SK-N-SH treated with all-trans-retinoic acid at 6 μM for 48 hours (cell line): ENCODE measurements at regions not wholly inside any gene's neighbourhood (a gene's known extent, or its start where the extent isn't known, plus 50 kb on each side); places are given as distances from the start of the nearest gene placed in this dataset.

Source experiments
- ATAC-seq: fragments of 200-7000 bp; cut with Tn5 transposase; 3 replicates; pipeline ENCODE4 v1.9.1; 2020; ENCODE audit warnings: mild to moderate bottlenecking, moderate library complexity
- ARNTL ChIP-seq: fragments of 450-650 bp; formaldehyde crosslinking; IDR thresholded peaks from 2 replicates; pipeline ENCODE4 v1.5.0; 2020; ENCODE audit warnings: low read depth, mild to moderate bottlenecking, moderate library complexity, borderline replicate concordance
- BACH2 ChIP-seq: fragments of 250-450 bp; sonication (Bioruptor Pico); IDR thresholded peaks from 2 replicates; pipeline ENCODE4 v1.9.0; 2021; ENCODE audit warnings: mild to moderate bottlenecking, borderline replicate concordance
- CSDC2 ChIP-seq: fragments of 250-450 bp; sonication (Bioruptor Pico); IDR thresholded peaks from 2 replicates; pipeline ENCODE4 v1.5.0; 2020; ENCODE audit warnings: mild to moderate bottlenecking, moderate library complexity
- ESRRG ChIP-seq: fragments of 250-450 bp; sonication (Bioruptor Pico); IDR thresholded peaks from 2 replicates; pipeline ENCODE4 v1.6.1; 2021; ENCODE audit warnings: mild to moderate bottlenecking
- GLIS3 ChIP-seq: fragments of 250-450 bp; sonication (Bioruptor Pico); IDR thresholded peaks from 2 replicates; pipeline ENCODE4 v1.5.0; 2020; ENCODE audit warnings: mild to moderate bottlenecking, moderate library complexity
- ISL1 ChIP-seq: fragments of 250-450 bp; sonication (Bioruptor Pico); IDR thresholded peaks from 2 replicates; pipeline ENCODE4 v2.1.2; 2022; ENCODE audit warnings: mild to moderate bottlenecking, moderate library complexity
- PPARA ChIP-seq: fragments of 250-450 bp; sonication (Bioruptor Pico); IDR thresholded peaks from 2 replicates; pipeline ENCODE4 v1.5.0; 2020; ENCODE audit warnings: mild to moderate bottlenecking, borderline replicate concordance
- SNAI2 ChIP-seq: fragments of 250-450 bp; sonication (Bioruptor Pico); IDR thresholded peaks from 2 replicates; pipeline ENCODE4 v1.5.0; 2020; ENCODE audit warnings: mild to moderate bottlenecking, moderate library complexity
- TCF4 ChIP-seq: fragments of 250-450 bp; sonication (Bioruptor Pico); IDR thresholded peaks from 2 replicates; pipeline ENCODE4 v1.8.0; 2021; ENCODE audit warnings: mild to moderate bottlenecking, moderate library complexity, borderline replicate concordance
- TOX ChIP-seq: fragments of 250-450 bp; sonication (Bioruptor Pico); IDR thresholded peaks from 2 replicates; pipeline ENCODE4 v1.8.0; 2021; ENCODE audit warnings: mild to moderate bottlenecking, moderate library complexity, borderline replicate concordance
- ZC3H10 ChIP-seq: fragments of 250-450 bp; sonication (Bioruptor Pico); IDR thresholded peaks from 2 replicates; pipeline ENCODE4 v1.5.1; 2021; ENCODE audit warnings: mild to moderate bottlenecking, moderate library complexity
- ZFP3 ChIP-seq: fragments of 250-450 bp; sonication (Bioruptor Pico); IDR thresholded peaks from 2 replicates; pipeline ENCODE4 v1.5.0; 2020; ENCODE audit warnings: mild to moderate bottlenecking, moderate library complexity
- ZFP30 ChIP-seq: fragments of 450-650 bp; formaldehyde crosslinking; IDR thresholded peaks from 2 replicates; pipeline ENCODE4 v1.5.0; 2022; ENCODE audit warnings: mild to moderate bottlenecking, moderate library complexity
- ZNF565 ChIP-seq: fragments of 450-650 bp; formaldehyde crosslinking; conservative IDR thresholded peaks from 2 replicates; pipeline ENCODE4 v1.5.0; 2020; ENCODE audit warnings: low read depth, mild to moderate bottlenecking, moderate library complexity
- ZNF70 ChIP-seq: fragments of 450-650 bp; formaldehyde crosslinking; IDR thresholded peaks from 2 replicates; pipeline ENCODE4 v1.5.0; 2020; ENCODE audit warnings: mild to moderate bottlenecking, moderate library complexity
- ZNF8 ChIP-seq: fragments of 450-650 bp; formaldehyde crosslinking; IDR thresholded peaks from 2 replicates; pipeline ENCODE4 v1.5.0; 2020; ENCODE audit warnings: mild to moderate bottlenecking, moderate library complexity
- TF ChIP-seq, protein P1 (sequence below): fragments of 250-450 bp; sonication (Bioruptor Pico); IDR thresholded peaks from 2 replicates; pipeline ENCODE4 v1.5.0; 2020; ENCODE audit warnings: mild to moderate bottlenecking, moderate library complexity
- TF ChIP-seq, protein P2 (sequence below): fragments of 250-450 bp; sonication (Bioruptor Pico); IDR thresholded peaks from 2 replicates; pipeline ENCODE4 v1.8.0; 2020; ENCODE audit warnings: mild to moderate bottlenecking, moderate library complexity, borderline replicate concordance
- TF ChIP-seq, protein P3 (sequence below): fragments of 250-450 bp; sonication (Bioruptor Pico); IDR thresholded peaks from 2 replicates; pipeline ENCODE4 v1.5.1; 2021; ENCODE audit warnings: mild to moderate bottlenecking, moderate library complexity
- TF ChIP-seq, protein P4 (sequence below): fragments of 250-450 bp; sonication (Bioruptor Pico); IDR thresholded peaks from 2 replicates; pipeline ENCODE4 v1.5.1; 2020; ENCODE audit warnings: low read depth, mild to moderate bottlenecking, moderate library complexity
- TF ChIP-seq, protein P5 (sequence below): fragments of 250-450 bp; sonication (Bioruptor Pico); IDR thresholded peaks from 2 replicates; pipeline ENCODE4 v1.8.0; 2021; ENCODE audit warnings: low read depth, mild to moderate bottlenecking, moderate library complexity, borderline replicate concordance

DNA sequence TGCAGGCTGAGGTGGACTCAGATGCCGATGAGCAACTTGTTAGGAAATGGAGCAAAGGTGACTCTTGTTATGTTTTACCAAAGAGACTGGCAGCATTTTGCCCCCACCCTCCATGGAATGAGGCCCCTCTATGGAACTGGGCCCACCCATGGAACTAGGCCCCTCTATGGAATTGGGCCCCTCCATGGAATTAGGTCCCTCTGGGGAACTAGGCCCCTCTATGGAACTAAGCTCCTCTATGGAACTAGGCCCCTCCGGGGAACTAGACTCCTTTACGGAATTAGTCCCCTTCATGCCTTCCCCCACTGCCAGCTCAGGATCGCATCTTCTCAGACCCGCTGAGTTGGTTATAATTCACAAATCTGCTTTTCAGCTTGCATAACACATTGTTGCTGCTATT lies 144.9 kb downstream of the THBS2 start:
- no peak for ATAC-seq
- TF ChIP-seq CSDC2 (CRISPR knock-in tag) (no peak), ISL1 (CRISPR knock-in tag) (no peak), ZNF70 (CRISPR knock-in tag) (no peak), PPARA (CRISPR knock-in tag) (no peak), ZFP30 (CRISPR knock-in tag) (no peak), ZC3H10 (CRISPR knock-in tag) (no peak), ZNF8 (CRISPR knock-in tag) (no peak), ZNF565 (no peak), ESRRG (CRISPR knock-in tag) (no peak), TCF4 (CRISPR knock-in tag) (no peak), ZFP3 (no peak), SNAI2 (CRISPR knock-in tag) (no peak), GLIS3 (CRISPR knock-in tag) (no peak), BACH2 (CRISPR knock-in tag) (no peak)
- TF ChIP-seq, protein P1, sequence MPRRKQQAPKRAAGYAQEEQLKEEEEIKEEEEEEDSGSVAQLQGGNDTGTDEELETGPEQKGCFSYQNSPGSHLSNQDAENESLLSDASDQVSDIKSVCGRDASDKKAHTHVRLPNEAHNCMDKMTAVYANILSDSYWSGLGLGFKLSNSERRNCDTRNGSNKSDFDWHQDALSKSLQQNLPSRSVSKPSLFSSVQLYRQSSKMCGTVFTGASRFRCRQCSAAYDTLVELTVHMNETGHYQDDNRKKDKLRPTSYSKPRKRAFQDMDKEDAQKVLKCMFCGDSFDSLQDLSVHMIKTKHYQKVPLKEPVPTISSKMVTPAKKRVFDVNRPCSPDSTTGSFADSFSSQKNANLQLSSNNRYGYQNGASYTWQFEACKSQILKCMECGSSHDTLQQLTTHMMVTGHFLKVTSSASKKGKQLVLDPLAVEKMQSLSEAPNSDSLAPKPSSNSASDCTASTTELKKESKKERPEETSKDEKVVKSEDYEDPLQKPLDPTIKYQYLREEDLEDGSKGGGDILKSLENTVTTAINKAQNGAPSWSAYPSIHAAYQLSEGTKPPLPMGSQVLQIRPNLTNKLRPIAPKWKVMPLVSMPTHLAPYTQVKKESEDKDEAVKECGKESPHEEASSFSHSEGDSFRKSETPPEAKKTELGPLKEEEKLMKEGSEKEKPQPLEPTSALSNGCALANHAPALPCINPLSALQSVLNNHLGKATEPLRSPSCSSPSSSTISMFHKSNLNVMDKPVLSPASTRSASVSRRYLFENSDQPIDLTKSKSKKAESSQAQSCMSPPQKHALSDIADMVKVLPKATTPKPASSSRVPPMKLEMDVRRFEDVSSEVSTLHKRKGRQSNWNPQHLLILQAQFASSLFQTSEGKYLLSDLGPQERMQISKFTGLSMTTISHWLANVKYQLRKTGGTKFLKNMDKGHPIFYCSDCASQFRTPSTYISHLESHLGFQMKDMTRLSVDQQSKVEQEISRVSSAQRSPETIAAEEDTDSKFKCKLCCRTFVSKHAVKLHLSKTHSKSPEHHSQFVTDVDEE, result no peak
- TF ChIP-seq, protein P2, sequence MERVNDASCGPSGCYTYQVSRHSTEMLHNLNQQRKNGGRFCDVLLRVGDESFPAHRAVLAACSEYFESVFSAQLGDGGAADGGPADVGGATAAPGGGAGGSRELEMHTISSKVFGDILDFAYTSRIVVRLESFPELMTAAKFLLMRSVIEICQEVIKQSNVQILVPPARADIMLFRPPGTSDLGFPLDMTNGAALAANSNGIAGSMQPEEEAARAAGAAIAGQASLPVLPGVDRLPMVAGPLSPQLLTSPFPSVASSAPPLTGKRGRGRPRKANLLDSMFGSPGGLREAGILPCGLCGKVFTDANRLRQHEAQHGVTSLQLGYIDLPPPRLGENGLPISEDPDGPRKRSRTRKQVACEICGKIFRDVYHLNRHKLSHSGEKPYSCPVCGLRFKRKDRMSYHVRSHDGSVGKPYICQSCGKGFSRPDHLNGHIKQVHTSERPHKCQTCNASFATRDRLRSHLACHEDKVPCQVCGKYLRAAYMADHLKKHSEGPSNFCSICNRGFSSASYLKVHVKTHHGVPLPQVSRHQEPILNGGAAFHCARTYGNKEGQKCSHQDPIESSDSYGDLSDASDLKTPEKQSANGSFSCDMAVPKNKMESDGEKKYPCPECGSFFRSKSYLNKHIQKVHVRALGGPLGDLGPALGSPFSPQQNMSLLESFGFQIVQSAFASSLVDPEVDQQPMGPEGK, result no peak
- TF ChIP-seq, protein P3, sequence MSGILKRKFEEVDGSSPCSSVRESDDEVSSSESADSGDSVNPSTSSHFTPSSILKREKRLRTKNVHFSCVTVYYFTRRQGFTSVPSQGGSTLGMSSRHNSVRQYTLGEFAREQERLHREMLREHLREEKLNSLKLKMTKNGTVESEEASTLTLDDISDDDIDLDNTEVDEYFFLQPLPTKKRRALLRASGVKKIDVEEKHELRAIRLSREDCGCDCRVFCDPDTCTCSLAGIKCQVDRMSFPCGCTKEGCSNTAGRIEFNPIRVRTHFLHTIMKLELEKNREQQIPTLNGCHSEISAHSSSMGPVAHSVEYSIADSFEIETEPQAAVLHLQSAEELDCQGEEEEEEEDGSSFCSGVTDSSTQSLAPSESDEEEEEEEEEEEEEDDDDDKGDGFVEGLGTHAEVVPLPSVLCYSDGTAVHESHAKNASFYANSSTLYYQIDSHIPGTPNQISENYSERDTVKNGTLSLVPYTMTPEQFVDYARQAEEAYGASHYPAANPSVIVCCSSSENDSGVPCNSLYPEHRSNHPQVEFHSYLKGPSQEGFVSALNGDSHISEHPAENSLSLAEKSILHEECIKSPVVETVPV (CRISPR knock-in tag), result no peak
- TF ChIP-seq, protein P4, sequence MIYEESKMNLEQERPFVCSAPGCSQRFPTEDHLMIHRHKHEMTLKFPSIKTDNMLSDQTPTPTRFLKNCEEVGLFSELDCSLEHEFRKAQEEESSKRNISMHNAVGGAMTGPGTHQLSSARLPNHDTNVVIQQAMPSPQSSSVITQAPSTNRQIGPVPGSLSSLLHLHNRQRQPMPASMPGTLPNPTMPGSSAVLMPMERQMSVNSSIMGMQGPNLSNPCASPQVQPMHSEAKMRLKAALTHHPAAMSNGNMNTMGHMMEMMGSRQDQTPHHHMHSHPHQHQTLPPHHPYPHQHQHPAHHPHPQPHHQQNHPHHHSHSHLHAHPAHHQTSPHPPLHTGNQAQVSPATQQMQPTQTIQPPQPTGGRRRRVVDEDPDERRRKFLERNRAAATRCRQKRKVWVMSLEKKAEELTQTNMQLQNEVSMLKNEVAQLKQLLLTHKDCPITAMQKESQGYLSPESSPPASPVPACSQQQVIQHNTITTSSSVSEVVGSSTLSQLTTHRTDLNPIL (CRISPR knock-in tag), result no peak

DNA sequence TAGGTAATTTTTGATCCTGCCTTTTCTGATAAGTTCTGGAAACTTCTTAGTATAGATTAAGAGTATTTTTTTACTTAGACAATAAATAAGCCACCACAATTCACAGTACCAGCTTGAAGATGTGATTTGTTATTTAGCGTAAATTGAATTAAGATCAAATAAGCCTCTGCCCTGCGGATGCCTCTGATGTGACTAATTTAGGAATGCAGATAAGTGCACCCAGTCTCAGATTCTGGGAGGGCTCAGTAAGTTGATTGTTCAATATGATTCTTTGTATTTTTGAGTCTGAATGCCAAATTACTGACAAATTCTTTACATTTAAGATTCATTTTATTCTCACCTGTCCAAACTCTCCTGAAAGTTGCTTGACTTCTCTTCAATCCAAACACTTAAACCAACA lies 147.5 kb downstream of the THBS2 start:
- ATAC-seq, result peak; percentile 82
- TF ChIP-seq ARNTL (CRISPR knock-in tag) (no peak), ISL1 (CRISPR knock-in tag) (peak; percentile 84), TOX (no peak)

DNA sequence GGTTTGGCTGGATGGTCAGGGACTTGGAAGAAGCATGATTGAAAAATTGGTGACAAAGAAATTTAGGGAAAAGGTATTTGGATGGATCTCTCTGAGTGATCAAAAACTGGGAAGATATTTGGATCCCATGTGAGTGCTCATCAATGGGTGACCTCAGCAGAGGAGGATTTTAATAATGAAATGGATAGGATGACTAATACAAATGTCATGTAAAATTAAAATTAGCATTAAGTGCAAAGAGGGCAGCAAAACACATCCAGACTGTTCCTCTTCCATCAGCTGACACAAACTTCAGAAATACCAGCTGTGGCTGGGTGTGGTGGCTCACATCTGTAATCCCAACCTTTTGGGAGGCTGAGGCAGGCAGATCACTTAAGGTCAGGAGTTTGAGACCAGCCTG lies 151.7 kb downstream of the THBS2 start:
- peak; percentile 33; the same call in 2 of the 3 replicates for ATAC-seq
- no peak for TF ChIP-seq PPARA (CRISPR knock-in tag)
- TF ChIP-seq, protein P5, sequence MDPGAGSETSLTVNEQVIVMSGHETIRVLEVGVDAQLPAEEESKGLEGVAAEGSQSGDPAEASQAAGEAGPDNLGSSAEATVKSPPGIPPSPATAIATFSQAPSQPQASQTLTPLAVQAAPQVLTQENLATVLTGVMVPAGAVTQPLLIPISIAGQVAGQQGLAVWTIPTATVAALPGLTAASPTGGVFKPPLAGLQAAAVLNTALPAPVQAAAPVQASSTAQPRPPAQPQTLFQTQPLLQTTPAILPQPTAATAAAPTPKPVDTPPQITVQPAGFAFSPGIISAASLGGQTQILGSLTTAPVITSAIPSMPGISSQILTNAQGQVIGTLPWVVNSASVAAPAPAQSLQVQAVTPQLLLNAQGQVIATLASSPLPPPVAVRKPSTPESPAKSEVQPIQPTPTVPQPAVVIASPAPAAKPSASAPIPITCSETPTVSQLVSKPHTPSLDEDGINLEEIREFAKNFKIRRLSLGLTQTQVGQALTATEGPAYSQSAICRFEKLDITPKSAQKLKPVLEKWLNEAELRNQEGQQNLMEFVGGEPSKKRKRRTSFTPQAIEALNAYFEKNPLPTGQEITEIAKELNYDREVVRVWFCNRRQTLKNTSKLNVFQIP, result no peak
- TF ChIP-seq, protein P4 (CRISPR knock-in tag), result no peak
- TF ChIP-seq ZC3H10 (CRISPR knock-in tag), result 0 out of 2 replicates have a peak, but pooled peaks have one; percentile 15
- TF ChIP-seq CSDC2 (CRISPR knock-in tag), result no peak
- TF ChIP-seq, protein P2, result no peak
- TF ChIP-seq ZFP30 (CRISPR knock-in tag), result no peak
- TF ChIP-seq ISL1 (CRISPR knock-in tag), result peak; percentile 43
